B cell (primary cell): ENCODE measurements at regions not wholly inside any gene's neighbourhood (a gene's known extent, or its start where the extent isn't known, plus 50 kb on each side); places are given as distances from the start of the nearest gene placed in this dataset.

Source experiments
- CTCF ChIP-seq: fragments of 200-600 bp; IDR thresholded peaks from one replicate; pipeline ENCODE4 v1.8.0; 2022; ENCODE audit warnings: antibody characterized with exemption, mild to moderate bottlenecking
- EZH2 ChIP-seq: IDR thresholded peaks from 2 replicates; pipeline ENCODE4 v1.6.1; 2012; ENCODE audit warnings: borderline replicate concordance, low read depth, mild to moderate bottlenecking, moderate library complexity, low read length; ENCODE audit not compliant: insufficient read depth, poor library complexity, severe bottlenecking

- no peak for TF ChIP-seq CTCF
- TF ChIP-seq EZH2, result no peak
Measured at GRCh38 chr10:61529208-61529607, 76.0 kb upstream of the TMEM26 start.
